CD4-positive, alpha-beta T cell treated with Interleukin-6 for 4 hours (primary cell): ENCODE measurements at regions not wholly inside any gene's neighbourhood (a gene's known extent, or its start where the extent isn't known, plus 50 kb on each side); places are given as distances from the start of the nearest gene placed in this dataset.
A peak's percentile ranks its signal among the peaks of the same experiment; 100 is the strongest.
"Not testable (repeated sequence)": the region's sequence is repeated elsewhere in the genome, so short reads cannot be mapped to it uniquely, and the experiment has no call there.

Experiments used
- DNase-seq: peaks from one replicate; pipeline ENCODE4 v3.0.0-alpha.2; 2020; ENCODE audit warnings: mixed read lengths

DNA sequence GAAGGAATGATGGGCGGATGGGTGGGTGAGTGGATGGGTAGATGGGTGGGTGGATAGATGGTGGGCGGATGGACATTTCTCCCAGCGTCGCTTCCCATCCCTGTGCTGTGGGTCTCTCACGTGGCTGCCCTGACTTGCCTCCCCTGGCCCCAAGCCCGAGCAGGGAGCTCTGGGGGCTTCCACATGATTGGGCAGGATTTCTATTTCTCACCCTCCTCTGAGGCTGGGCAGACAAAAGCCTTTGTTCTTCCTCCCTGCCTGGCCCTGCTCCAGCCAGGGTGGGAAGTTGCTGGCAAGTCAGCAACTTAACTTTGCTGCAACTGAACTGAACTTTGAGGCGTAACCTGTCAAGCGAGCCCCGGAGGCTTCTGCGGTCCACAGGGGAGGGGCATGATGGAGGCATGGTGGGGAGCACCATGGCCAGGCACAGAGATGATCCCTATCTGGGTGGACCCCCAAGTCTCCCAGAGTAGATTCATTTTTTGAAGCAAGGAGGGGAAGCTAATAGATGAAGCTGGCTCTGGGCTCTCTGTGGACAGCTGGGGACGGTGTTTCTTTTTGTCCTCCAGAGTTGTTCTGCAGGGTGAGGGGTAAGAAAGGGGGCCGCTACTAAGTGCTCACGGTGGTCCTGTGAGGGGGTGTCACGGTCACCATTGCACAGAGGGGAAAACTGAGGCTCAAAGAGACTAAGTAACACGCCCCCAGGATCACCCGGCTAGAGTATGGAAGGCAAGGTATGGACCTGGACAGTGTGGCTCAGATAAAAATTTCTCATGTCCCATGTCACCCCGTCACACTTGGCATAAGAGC is 140.1 kb downstream of the CEBPB start:
- DNase-seq, result no peak

DNA sequence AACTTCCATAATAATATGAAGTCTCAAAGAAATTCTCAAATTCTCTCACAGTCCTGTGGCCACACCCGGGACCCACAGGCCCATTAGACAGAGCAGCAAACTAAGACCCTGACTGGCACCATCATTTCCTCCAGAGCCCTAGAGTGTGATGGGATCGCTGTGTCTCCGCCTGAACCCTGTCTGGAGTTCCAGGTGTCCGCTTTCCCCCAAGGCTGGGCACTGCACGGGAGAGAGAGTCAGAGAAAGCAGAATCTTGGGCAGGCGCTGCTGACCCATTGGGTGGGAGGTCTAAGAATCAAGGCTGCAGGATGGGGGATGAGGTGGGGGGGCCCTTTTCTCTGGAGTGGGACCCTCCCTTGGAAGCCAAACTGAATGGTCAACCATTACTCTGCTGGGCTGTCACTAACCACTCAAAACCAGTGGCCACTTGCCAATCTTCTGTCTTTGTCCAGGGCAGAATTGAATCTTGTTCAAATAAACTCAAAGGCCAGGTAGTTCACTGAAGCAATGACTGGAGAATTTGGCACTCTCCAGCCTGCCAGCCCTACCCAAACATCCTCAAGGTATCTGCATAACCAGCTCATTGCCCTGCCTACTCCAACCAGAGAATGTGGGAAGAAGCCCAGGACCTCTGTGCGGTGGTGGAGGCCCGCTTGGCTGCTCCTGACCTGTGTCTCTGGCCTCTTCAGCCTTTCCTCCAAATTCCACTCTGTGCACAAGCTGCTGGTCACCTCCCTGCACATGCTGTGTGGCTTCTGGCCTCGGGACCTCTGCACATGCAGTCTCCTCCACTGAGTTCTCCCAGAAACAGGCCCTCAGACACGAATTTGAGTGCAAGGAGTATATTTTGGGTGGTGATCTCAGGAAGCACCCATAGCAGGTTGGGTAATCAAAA is 141.1 kb downstream of the CEBPB start:
- no peak for DNase-seq

DNA sequence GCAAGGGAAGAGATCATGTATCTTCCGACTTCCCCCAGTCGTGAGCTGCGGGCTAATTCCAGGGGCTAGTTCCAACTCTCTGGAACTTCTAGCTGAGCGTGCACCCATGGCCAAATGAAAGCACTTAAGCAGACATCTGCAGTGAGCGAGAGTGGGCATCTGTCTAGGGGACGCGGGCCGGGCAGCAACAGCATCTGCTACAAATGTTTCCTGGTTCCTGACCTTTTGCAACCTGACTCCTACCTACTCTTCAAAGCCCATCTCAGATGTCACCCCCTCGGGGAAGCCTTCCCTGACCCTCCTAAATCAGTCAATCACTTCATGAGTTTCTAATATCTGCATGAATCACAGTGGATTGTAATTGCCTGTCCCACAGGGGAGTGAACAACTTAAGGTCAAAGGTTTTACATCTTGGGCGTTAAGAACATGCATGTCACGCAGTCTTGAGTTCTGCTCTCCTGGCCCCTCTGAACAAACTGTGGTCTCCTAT is 141.9 kb downstream of the CEBPB start:
- no peak for DNase-seq

DNA sequence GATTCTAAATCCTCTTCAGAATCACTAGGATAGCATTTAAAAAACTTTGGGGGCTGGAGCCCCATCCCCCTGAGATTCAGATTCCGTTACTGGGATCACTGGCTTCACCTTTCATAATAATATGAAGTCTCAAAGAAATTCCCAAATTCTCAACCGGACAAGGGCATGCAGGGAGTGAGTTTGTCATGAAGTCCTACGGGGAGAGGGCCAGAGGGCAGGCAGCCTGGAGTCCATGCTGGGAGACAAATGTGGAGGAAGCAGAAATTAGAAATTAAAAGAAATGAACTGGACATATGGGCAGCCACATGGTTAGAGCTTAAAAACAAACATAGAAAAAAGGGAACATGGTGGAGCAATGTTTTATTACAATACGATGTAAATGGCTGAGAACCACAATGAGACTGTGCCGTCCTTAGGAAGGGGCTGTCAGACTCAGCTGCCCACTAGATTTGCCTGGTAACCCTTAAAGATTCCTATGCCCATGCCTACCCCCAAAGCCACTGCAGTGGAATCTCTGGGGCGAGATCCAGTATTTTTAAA is 142.6 kb downstream of the CEBPB start:
- no peak for DNase-seq

DNA sequence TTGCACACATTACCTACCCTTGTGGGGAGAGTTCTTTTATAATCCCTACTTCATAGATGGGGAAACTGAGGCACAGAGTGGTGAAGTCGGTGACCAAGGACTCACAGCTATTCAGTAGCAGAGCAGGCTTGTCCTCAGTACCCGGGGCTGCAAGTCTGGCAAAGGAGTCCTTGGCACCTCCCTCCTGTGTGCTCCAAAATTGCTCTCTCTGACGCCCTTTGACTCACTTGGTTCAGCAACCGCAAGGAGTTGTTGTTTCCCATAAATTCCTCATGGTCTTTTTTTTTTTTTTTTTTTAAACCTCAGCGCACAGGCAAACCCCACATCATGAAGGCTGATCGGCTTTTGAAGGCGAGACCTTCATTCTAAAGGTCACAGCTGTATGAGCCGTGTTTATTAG is 143.2 kb downstream of the CEBPB start:
- no peak for DNase-seq

DNA sequence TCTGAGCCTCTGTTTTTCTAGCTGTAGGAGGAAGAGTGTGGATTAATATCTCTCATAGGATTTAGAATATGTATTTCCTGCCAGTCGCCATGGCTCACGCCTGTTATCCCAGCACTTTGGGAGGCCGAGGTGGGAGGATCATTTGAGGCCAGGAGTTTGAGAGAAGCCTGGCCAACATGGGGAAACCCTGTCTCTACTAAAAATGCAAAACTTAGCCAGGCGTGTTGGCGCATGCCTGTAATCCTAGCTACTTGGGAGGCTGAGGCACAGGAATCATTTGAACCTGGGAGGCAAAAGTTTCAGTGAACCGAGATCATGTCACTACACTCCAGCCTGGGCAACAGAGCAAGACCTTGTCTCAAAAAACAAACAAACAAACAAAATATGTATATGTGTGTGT is 143.9 kb downstream of the CEBPB start:
- DNase-seq, result not testable (repeated sequence)

DNA sequence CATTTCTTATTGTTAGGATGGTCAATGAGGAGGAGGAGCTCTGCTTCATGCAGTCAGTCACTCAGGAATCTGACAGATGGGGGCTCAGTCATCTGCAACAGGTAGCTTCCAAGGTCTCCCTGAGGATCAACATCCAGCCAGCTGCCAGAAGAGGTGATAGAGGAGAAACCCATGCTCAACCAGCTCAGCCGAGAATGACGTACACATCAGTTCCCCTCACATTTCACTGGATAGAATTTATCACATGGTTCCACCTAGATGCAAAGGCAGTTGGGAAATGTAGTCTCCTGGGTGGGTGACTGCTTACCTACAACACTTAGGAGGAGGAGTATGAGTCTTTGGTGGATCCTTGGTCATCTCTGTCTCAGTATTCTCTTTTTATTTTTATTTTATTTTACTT is 144.5 kb downstream of the CEBPB start:
- no peak for DNase-seq

DNA sequence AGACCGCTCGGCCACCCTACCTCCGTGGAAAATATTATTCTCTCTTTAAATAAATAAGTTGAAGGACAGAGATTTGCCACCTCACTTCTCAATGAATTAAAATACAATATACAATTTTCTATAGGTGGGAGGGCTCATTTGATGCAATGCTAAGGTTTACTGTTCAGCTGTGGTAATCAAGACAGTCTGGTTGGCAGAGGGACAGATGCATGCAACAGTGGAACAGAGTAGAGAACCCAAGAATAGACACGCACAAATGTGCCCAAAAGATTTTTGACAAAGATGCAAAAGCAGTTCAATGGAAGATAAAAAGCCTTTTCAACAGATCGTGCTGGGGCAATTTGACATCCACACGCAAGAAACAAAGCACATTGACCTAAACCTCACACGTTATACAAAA is 145.2 kb downstream of the CEBPB start:
- no peak for DNase-seq

DNA sequence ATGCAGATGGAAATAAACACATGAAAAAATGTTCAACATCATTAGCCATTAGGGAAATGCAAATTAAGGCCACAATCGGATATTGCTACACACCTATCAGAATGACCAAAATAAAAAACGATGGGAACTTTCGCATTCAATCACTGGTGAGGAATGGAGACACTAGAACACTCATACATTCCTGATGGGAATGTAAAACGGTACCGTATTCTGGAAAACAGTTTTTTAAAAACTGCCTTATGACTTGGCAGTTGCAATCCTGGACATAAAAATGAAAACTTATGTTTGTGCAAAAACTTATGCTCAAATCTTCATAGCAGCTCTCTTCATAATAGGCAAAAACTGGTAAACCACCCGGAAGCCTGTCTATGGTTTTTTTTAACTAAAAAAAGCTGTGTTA is 146.0 kb downstream of the CEBPB start:
- DNase-seq, result no peak

DNA sequence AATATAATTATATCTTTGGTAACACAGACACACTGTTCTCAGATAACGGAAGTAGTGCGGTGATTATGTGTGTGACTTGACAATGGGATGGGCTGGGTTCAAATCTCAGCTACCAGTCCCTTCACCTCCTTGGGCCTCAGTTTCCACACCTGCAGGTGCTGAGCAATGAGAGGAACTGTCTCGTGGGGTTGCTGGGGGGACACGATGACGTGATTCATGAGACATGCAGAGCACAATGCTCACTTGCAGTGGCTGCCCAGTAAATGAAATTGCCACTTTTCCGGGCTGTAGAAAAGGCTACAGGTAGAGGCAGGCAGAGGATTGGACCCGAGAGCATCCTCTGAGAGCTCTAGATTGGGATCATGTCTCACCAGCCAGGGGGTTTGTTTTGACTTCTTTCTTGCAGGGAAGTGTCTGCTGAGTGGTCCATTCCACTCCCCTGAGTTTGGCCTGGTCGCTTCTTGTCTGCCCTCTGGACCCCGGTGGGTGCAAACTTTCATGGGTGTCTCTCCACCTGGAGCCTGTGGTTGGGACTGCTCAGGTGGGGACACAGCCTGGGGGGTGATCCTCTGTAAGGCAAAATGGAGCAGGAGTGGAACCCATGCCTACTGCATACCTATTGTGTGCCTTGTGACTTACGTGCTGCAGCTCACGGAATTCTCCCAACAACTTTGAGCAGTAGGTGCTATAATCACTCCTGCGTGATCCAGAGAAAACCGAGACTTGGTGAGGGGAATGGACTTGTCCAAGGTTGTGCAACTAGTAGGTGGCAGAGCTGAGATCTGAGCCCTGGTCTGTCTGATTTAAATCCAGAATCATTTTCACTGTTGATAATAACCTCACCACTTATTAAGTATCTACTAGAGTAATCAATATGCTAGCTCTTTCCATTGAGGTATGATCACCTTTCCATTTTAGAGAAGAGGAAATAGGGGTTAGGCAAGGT is 147.2 kb downstream of the CEBPB start:
- DNase-seq, result no peak

DNA sequence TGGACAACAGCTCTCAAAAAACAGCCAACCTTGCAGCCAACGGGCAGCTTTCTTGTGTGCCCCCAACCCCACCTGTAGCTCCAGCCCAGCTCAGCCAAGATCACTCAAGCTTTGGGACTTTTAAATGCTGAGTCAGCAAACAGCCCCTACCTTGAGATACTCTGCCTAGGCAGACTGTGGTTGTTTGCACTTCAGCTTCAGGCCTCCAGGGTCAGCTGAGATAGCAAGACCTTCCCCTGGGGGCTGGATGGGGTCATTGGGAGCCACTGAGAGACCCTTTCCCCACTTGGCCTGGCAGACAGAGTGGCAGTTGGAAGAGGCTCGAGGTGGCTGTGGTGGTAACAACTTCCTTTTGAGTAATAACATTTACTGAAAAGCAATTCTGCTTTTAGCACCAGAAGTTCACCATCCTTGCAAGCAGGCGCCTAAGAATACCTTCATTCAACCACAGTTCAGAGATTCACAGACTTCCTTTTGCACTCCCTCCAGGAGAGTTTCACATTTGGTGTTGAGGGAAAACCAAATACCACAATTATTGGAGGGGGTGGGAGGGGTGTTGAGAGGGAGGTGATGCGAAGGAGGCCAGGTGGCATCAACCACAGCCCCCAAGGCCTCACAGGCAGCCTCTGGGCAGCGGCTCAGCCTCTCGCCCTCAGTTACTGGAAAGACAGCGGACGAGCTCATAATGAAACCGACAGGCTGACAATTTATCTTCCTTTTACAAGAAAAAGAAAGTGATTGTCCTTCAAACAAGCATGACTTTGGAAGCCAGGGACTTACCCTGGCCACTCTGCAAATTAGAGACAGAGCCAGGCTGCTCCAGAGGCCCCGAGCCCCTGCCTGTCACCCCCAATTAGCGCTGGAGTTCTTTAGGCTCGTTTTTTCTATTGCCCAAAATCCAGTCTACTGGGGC is 148.1 kb downstream of the CEBPB start:
- DNase-seq, result peak; percentile 20

DNA sequence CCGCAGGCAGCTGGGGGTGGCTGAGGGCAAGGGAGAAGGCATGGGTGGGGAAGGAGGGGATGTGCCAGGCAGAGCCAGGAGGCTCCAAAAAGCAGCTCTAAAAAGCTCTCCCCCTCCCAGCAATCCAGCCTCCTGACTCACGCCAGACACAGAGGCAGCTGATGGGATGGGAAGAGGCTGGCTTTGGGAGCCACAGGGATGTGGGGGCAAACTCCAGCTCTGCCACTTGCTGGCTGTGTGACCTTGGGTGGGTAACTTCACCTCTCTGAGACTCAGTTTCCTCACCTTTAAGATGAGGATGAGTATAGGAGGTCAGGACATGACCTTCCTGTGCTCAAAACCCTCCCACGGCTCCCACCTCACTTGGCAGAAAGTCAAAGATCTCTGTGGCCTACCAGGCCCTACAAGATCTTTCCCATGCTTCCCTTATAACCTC is 148.9 kb downstream of the CEBPB start:
- no peak for DNase-seq

DNA sequence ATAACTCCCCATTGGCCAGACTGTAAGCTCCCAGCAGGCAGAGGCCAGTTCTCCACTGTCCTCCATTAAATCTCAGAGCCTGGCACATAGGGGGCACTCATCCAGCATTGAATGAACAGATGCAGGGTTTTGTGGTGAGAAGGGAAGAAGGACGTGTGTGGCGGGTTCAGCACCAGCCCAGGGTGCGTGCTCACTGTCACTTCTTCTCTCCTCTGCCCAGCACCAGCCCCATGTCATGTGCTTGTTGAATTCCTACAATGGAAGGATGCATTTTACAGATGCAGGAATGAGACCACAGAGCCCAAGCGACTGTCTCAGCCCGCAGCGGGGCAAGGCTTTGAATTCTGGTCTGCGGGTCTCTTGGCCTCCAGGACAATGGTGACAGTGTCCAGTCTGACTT is 149.9 kb downstream of the CEBPB start:
- DNase-seq, result no peak

DNA sequence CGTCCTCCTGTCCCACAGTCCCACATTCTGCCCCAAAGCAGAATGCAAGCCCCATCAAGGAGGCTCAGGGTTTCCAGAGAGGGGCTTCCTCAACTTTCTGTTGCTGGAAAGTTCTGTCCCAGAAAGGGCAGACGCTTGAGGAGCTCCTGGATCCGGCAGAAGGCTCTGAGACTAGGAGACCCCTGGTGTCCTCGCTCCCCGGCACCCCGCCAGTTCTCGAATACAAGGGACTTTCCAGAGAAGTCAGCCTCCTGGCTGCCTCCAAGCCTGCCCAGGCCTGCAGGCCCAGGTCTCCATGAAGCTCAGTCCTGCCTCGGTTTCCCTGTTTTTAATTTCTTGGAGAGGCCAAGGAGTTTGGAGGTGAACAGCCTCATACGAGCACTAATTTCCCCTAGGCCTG is 150.4 kb downstream of the CEBPB start:
- no peak for DNase-seq

DNA sequence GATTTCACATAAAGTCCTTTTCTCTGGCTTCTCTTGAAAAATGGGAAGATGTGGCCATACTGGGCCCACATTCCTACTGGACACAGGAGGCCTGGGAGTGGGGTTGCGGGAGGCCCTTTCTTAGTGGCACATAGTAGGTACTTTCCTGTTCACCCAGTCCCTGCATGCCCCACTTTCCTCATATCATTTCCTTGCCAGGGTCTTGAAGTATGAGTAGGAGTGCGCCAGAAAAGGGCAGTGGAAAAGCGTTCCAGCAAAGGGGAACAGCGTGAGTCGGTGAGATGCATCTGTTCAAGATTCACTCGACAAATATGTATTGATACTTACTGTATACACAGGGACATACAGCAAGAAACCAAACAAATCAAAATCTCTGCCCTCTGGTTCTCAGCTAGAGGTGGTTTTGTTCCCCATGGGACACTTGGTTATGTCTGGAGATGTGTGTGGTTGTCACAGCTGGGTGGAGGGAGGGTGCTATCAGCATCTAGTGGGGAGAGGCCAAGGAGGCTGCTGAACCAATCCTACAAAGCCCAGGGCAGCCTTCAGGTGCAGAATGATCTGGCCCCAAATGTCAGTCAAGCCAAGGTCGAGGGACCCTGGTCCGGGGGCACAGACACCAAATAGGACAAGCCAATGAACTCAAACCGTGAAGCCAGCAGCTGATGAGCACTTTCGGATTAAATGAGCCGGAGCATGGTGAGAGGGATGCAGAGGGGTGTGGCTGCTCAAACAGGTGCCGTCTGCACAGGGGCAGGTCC is 151.4 kb downstream of the CEBPB start:
- no peak for DNase-seq

DNA sequence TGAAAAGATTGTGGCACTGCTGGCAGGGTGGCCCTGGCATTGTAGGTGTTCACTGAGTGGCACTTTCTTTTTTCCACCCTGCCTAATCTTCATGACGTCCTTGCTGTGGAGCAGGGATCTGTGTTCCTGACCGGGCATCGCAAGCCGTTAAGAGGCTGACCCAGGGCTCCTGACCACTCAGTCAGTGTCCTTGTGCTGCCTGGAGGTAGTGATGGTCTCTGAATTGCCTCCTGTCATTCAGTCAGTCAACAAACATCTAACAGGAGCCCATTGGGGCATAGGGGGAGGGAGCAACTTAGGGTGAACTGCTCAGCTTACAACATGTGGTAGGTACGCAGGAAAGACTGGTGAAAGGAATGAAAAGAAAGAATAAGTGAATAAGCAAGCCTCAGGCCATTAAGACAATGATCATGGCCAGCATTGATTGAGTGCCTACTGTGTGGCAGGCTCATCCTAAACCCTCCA is 152.0 kb downstream of the CEBPB start:
- DNase-seq, result no peak

DNA sequence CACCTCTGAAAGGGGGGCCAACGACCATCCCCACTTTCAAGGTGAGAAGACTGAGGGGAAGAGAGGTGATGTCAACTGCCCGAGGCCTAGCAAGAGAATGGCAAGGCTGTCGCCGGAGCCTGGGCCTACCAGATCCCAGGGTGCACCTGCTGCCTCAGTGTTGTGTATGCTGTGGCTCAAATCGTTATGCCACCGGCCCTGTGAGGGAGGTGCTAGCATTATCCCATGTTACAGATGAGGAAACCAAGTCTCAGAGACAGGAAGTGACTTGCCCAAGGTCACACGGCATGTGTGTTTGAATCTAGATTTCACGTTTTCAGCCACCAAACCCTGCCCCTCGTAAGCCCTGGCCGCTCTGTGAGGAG is 152.5 kb downstream of the CEBPB start:
- no peak for DNase-seq

DNA sequence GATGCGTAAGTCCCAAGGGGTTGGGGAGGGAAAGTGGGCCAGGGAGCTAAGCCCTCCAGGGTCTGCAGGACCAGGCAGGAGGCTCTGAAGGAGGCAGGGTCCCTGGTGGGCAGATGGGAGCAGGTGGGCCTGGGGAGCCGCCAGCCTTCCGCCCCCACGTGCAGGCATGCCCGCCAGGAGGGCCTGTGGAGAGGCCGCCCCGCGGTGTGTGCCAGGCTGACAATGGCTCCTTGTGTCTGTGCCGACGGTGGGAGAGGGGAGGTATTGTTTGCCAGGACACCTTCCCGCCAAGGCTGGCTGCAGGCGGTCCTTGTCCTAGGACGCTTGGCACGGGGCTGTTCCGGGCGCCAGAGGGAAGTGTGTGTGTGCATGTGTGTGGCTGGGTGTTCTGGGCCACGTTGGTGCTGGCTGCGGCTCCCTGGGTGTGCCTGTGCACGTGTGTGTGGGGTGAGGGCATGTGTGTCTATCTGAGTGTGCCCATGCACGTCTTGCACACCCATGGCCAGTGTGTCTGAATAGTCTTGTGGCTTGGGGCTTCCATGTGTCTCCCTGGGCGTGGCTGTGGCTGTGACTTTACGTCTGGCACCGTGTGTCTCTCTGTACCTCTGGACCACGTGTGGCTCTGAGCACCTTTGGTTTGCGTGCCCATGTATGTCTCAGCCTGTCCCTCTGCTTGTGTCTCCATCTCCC is 153.0 kb downstream of the CEBPB start:
- no peak for DNase-seq

DNA sequence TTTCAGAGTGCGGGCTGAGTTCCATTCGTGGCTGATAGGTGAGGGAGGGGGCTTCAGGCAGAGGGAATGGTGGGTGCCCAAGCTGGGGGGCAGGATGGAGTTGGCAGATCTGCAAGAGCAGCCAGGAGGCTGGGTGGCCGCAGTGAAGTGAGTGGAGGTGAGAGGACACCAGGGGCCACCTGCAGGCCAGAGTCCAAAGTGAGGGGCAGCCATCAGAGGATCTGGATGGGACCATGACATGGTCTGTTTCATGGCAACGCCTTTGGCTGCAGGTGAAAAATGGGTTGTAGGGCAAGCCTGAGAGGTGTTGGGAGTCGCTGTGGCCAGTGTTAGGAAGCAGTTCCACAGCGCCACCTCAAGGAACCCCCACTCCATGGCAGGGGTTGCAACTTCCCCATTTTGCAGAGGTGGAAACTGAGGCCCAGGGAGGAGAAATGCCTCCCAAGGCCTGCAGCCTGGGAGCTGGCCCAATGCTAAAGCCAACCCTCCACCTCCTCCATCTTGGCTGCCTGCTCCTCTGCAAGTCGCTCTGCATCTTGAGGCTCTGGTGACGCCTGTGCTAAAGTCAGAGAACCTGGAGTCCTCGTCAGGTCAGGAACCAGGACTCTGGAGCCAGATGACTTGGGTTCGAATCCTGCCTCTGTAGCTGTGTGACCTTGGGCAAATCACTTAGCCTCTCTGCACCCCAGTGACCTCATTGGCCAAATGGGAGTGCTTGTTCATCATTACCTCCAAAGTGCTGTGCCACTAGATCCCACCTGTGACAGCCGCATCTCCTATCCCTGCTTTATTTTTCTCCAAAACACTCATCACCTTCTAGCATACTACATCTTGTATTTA is 153.8 kb downstream of the CEBPB start:
- DNase-seq, result no peak
